Tibial artery (tissue), 4 donors: ENCODE measurements at regions not wholly inside any gene's neighbourhood (a gene's known extent, or its start where the extent isn't known, plus 50 kb on each side); places are given as distances from the start of the nearest gene placed in this dataset.

ENCODE experiments used
- DNase-seq, 2 donors: peaks; one replicate each; pipeline ENCODE4 v3.0.0-alpha.2; 2019
- H3K27ac ChIP-seq, 2 donors: fragments of 200-600 bp; sonication (generic) in 1 of 2; 1 replicate in 1 of 2; 2 replicates in 1 of 2; pipeline ENCODE4 v1.5.1; 2018 to 2019; ENCODE audit warnings: mild to moderate bottlenecking in 1 of 2
- H3K27me3 ChIP-seq, 2 donors: fragments of 200-600 bp; sonication (generic) in 1 of 2; one replicate each; pipeline versions ENCODE4 v1.5.1 to v1.6.0; 2016 to 2019
- H3K36me3 ChIP-seq, 3 donors: fragments of 200-600 bp; sonication (generic) in 2 of 3; one replicate each; pipeline ENCODE4 v1.5.1; 2016 to 2019; ENCODE audit warnings: mild to moderate bottlenecking in 2 of 3
- H3K4me1 ChIP-seq, 4 donors: fragments of 200-600 bp; sonication (generic) in 2 of 4; 1 replicate in 3 of 4; 2 replicates in 1 of 4; pipeline ENCODE4 v1.5.1; 2016 to 2019
- H3K4me3 ChIP-seq, 2 donors: fragments of 200-600 bp; sonication (generic) in 1 of 2; 1 replicate in 1 of 2; 2 replicates in 1 of 2; pipeline ENCODE4 v1.5.1; 2018 to 2019; ENCODE audit warnings: mild to moderate bottlenecking in 2 of 2
- H3K9me3 ChIP-seq, 3 donors: fragments of 200-600 bp; sonication (generic) in 1 of 3; one replicate each; pipeline ENCODE4 v1.5.1; 2016 to 2019
- intact Hi-C: fragments of 100-400 bp; cut with DNase I; formaldehyde crosslinking; loops from one replicate; pipeline ENCODE4 v1.15.0; 2023; ENCODE audit warnings: low total_unique reads
- TF ChIP-seq, protein P1 (sequence below), 2 experiments: fragments of 200-600 bp in 1 of 2; fragments of 450-650 bp in 1 of 2; IDR thresholded peaks; one replicate each; pipeline ENCODE4 v1.5.1; 2017 to 2019; ENCODE audit warnings: antibody characterized with exemption in 2 of 2, mild to moderate bottlenecking in 1 of 2, moderate library complexity in 1 of 2

DNA sequence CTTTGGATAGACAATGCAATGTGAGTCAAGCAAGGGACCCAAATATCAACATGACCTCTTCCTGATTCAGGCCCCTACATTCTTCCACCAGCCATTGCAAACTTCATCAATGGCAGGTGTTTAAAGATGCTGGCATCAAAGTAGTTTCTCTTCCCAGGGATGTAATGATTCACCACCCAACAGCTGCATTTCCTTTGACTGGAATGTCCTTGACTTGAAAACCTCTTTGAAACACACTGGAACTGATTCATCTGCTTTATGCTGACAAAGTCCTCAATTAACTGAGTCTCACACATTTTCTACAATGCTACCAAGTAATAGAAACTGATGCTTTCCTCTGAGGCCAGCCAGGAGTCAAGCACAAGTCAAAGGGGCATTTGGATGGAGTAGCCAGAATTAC, 385.5 kb downstream of the GBE1 start:
- TF ChIP-seq, protein P1, sequence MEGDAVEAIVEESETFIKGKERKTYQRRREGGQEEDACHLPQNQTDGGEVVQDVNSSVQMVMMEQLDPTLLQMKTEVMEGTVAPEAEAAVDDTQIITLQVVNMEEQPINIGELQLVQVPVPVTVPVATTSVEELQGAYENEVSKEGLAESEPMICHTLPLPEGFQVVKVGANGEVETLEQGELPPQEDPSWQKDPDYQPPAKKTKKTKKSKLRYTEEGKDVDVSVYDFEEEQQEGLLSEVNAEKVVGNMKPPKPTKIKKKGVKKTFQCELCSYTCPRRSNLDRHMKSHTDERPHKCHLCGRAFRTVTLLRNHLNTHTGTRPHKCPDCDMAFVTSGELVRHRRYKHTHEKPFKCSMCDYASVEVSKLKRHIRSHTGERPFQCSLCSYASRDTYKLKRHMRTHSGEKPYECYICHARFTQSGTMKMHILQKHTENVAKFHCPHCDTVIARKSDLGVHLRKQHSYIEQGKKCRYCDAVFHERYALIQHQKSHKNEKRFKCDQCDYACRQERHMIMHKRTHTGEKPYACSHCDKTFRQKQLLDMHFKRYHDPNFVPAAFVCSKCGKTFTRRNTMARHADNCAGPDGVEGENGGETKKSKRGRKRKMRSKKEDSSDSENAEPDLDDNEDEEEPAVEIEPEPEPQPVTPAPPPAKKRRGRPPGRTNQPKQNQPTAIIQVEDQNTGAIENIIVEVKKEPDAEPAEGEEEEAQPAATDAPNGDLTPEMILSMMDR (IDR thresholded peaks at IDR 0.05), result no peak
- H3K27me3 ChIP-seq, result no peaks in the 10 kb centered on the region
- no peak overlapping the region for H3K27ac ChIP-seq
- no peaks in the 10 kb centered on the region for H3K9me3 ChIP-seq
- intact Hi-C loops, result no loop called here
- H3K36me3 ChIP-seq, result no peaks in the 10 kb centered on the region
- no peak for DNase-seq
- no peak overlapping the region for H3K4me3 ChIP-seq
- H3K4me1 ChIP-seq, result no peaks in the 10 kb centered on the region

DNA sequence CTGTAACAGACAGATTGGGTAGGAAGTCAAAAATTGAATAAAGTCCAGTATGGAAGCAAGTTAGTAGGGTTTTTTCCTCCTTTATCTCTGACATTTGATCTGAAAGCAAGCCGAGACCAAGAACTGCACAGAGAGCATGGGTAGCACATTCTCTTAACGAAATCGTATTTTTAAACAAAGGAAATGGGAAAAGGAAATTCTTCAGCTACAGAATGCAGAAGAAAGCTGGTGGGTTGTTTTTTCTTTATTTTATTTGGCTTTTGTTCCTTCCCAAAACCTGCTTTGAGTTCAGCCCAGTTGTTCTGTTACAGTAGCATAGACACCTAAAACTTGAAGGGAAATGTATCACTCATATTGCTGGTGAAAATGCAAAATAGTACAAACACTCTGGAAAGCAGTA, 397.0 kb downstream of the GBE1 start:
- Histone ChIP-seq H3K36me3 (no peaks in the 10 kb centered on the region), H3K27me3 (no peaks in the 10 kb centered on the region), H3K4me3 (no peak overlapping the region), H3K9me3 (no peaks in the 10 kb centered on the region), H3K4me1 (no peaks in the 10 kb centered on the region), H3K27ac (no peak overlapping the region)
- TF ChIP-seq, protein P1 (IDR thresholded peaks at IDR 0.05), result no peak
- no peak for DNase-seq
- intact Hi-C loops, result no loop called here

DNA sequence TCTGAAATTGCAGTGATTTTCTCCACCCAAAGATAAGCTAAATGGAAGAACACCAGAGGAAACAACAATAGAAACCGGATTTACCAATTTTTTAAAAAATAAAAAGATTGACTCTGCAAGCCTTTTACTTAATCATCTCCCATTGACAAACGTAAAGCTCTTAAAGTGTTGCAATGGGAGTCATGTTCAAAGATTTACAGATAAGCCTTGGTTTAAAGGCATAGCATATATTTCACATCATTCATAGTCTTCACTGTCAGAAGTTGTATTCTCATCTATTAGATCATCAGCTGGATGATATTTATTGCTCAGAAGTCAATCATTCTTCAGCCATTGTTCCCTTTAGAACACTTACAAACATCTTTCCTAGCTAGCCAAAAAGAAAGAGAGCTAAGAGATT, 397.6 kb downstream of the GBE1 start:
- H3K4me3 ChIP-seq, result no peak overlapping the region
- TF ChIP-seq, protein P1 (IDR thresholded peaks at IDR 0.05), result no peak
- H3K9me3 ChIP-seq, result no peaks in the 10 kb centered on the region
- H3K36me3 ChIP-seq, result no peaks in the 10 kb centered on the region
- no peaks in the 10 kb centered on the region for H3K4me1 ChIP-seq
- DNase-seq, result no peak
- H3K27ac ChIP-seq, result no peak overlapping the region
- intact Hi-C loops, result no loop called here
- no peaks in the 10 kb centered on the region for H3K27me3 ChIP-seq

DNA sequence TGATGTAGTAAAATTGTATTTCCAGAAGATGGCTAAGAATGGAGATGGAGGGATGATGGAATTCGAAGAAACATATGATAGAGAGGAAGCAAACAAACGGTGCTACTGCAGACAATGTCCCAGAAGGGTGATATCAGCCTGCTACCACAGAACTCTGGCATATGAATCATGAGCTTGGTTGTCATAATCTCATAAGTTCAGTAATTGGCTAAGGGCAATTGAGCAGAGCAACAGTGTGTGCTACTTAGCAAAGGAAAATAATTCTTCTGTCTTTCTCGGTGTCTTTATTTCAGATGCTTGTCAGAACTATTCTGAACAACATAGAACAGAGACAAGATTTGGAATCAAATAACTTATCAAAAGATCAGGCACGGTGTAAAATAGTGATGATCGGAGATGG, 407.3 kb downstream of the GBE1 start:
- TF ChIP-seq, protein P1 (IDR thresholded peaks at IDR 0.05), result no peak
- H3K36me3 ChIP-seq, result no peaks in the 10 kb centered on the region
- no peak for DNase-seq
- H3K4me3 ChIP-seq, result no peak overlapping the region
- no peaks in the 10 kb centered on the region for H3K9me3 ChIP-seq
- H3K27me3 ChIP-seq, result no peaks in the 10 kb centered on the region
- intact Hi-C loops, result no loop called here
- no peak overlapping the region for H3K27ac ChIP-seq
- H3K4me1 ChIP-seq, result no peaks in the 10 kb centered on the region

DNA sequence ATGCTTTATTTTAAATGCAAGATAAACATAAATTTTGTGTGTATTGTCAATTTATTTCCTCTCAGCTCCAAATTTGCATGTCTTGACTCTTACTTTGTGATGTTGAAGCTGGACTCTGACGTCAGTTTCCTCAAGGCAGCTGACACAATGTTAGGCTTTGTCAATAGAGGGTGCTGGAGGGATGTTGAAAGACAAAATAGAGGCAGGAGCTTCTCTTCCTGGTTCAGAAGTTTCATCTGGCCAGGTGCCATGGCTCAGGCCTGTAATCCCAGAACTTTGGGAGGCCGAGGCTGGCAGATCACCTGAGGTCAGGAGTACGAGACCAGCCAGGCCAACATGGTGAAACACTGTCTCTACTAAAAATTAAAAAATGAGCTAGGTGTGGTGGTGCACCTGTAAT, 408.6 kb downstream of the GBE1 start:
- Histone ChIP-seq H3K27me3 (no peaks in the 10 kb centered on the region), H3K27ac (no peak overlapping the region), H3K4me1 (no peaks in the 10 kb centered on the region), H3K36me3 (no peaks in the 10 kb centered on the region), H3K9me3 (no peaks in the 10 kb centered on the region), H3K4me3 (no peak overlapping the region)
- DNase-seq, result no peak
- intact Hi-C loops, result no loop called here
- TF ChIP-seq, protein P1 (IDR thresholded peaks at IDR 0.05), result no peak

DNA sequence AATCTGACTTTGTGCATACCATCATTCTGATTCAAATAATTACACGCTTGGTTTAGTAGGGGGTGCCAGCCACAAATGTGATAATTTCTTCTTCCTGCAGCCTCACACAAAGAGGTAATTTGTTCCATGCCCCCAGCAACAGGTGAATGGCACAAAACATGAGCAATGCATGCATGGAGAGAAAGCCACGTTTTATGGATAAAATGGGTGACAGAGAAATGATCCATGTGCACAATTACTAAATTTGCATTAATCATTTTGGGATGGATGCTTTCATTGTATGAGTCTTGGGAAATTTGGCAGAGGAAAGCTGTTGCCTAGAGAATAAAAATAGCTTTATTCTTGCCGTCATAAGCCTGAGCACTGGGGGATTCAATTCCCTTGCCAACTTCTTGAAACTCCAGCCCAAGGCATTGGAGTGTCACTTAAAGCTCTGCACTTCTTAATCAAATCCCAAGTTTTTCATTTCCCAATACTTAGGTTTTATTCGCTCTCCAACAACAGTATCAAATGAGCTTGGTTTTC, 411.6 kb downstream of the GBE1 start:
- Histone ChIP-seq H3K4me3 (no peak overlapping the region), H3K9me3 (no peaks in the 10 kb centered on the region), H3K4me1 (no peaks in the 10 kb centered on the region), H3K27ac (no peak overlapping the region), H3K27me3 (no peaks in the 10 kb centered on the region), H3K36me3 (no peaks in the 10 kb centered on the region)
- TF ChIP-seq, protein P1 (IDR thresholded peaks at IDR 0.05), result no peak
- no peak for DNase-seq
- intact Hi-C loops, result no loop called here
